Peyer's patch (tissue), 4 donors: ENCODE measurements at regions not wholly inside any gene's neighbourhood (a gene's known extent, or its start where the extent isn't known, plus 50 kb on each side); places are given as distances from the start of the nearest gene placed in this dataset.

Experiments used
- DNase-seq, 3 donors: peaks; one replicate each; pipeline ENCODE4 v3.0.0-alpha.2; 2017 to 2019
- H3K27ac ChIP-seq, 4 donors: fragments of 200-600 bp; sonication (generic); one replicate each; pipeline ENCODE4 v1.5.1; 2016 to 2019
- H3K27me3 ChIP-seq, 2 donors: fragments of 200-600 bp; sonication (generic); one replicate each; pipeline ENCODE4 v1.5.1; 2019
- H3K36me3 ChIP-seq, 3 donors: fragments of 200-600 bp; sonication (generic); one replicate each; pipeline ENCODE4 v1.5.1; 2016 to 2019
- H3K4me1 ChIP-seq, 4 donors: fragments of 200-600 bp; sonication (generic); one replicate each; pipeline ENCODE4 v1.5.1; 2016 to 2019
- H3K4me3 ChIP-seq, 4 donors: fragments of 200-600 bp; sonication (generic); 1 replicate in 3 of 4; 2 replicates in 1 of 4; pipeline ENCODE4 v1.5.1; 2016 to 2019; ENCODE audit warnings: mild to moderate bottlenecking in 1 of 4
- H3K9me3 ChIP-seq, 4 donors: fragments of 200-600 bp; sonication (generic); one replicate each; pipeline ENCODE4 v1.5.1; 2016 to 2019; ENCODE audit warnings: mild to moderate bottlenecking in 1 of 4
- CTCF ChIP-seq, 6 experiments: fragments of 450-650 bp in 4 of 6; fragments of 200-600 bp in 2 of 6; sonication (generic) in 1 of 6; IDR thresholded peaks; one replicate each; pipeline ENCODE4 v1.5.1; 2017 to 2019; ENCODE audit warnings: antibody characterized with exemption in 6 of 6, mild to moderate bottlenecking in 3 of 6, moderate library complexity in 1 of 6
- POLR2A ChIP-seq, 2 donors: fragments of 450-650 bp; IDR thresholded peaks; one replicate each; pipeline ENCODE4 v1.5.1; 2017; ENCODE audit warnings: antibody characterized with exemption in 2 of 2, mild to moderate bottlenecking in 2 of 2, moderate library complexity in 2 of 2

GRCh38 chr1:65020774-65021173 is 54.4 kb upstream of the JAK1 start:
- no peaks in the 10 kb centered on the region for H3K9me3 ChIP-seq
- no peaks in the 10 kb centered on the region for H3K4me1 ChIP-seq
- no peak overlapping the region for H3K4me3 ChIP-seq
- TF ChIP-seq POLR2A (IDR thresholded peaks at IDR 0.05) = no peak
- peak in 5 of 6 experiments; percentile 5 to 25 (median 18) for TF ChIP-seq CTCF (IDR thresholded peaks at IDR 0.05)
- H3K27me3 ChIP-seq = no peaks in the 10 kb centered on the region
- no peak for DNase-seq
- no peaks in the 10 kb centered on the region for H3K36me3 ChIP-seq
- H3K27ac ChIP-seq = no peak overlapping the region

GRCh38 chr1:65021795-65022194 is 55.4 kb upstream of the JAK1 start:
- H3K36me3 ChIP-seq = no peaks in the 10 kb centered on the region
- no peak for DNase-seq
- no peak overlapping the region for H3K27ac ChIP-seq
- H3K27me3 ChIP-seq = no peaks in the 10 kb centered on the region
- H3K4me1 ChIP-seq = no peaks in the 10 kb centered on the region
- H3K4me3 ChIP-seq = no peak overlapping the region
- no peaks in the 10 kb centered on the region for H3K9me3 ChIP-seq
- TF ChIP-seq CTCF (IDR thresholded peaks at IDR 0.05) (no peak), POLR2A (IDR thresholded peaks at IDR 0.05) (no peak)

- no peak for DNase-seq
- no peak overlapping the region for H3K4me3 ChIP-seq
- TF ChIP-seq POLR2A (IDR thresholded peaks at IDR 0.05) (no peak), CTCF (IDR thresholded peaks at IDR 0.05) (no peak)
- no peaks in the 10 kb centered on the region for H3K9me3 ChIP-seq
- H3K27me3 ChIP-seq = no peaks in the 10 kb centered on the region
- H3K4me1 ChIP-seq = no peaks in the 10 kb centered on the region
- H3K36me3 ChIP-seq = no peaks in the 10 kb centered on the region
- H3K27ac ChIP-seq = no peak overlapping the region
These were observed 55.9 kb upstream of the JAK1 start for GRCh38 chr1:65022216-65022615.

- TF ChIP-seq CTCF (IDR thresholded peaks at IDR 0.05) = no peak
- no peak for TF ChIP-seq POLR2A (IDR thresholded peaks at IDR 0.05)
- no peak for DNase-seq
These were observed 59.4 kb upstream of the JAK1 start for GRCh38 chr1:65025794-65026193.

GRCh38 chr1:65026235-65026634 is 59.9 kb upstream of the JAK1 start:
- no peaks in the 10 kb centered on the region for H3K27me3 ChIP-seq
- no peaks in the 10 kb centered on the region for H3K4me1 ChIP-seq
- H3K27ac ChIP-seq = no peak overlapping the region
- no peaks in the 10 kb centered on the region for H3K36me3 ChIP-seq
- no peak overlapping the region for H3K4me3 ChIP-seq
- TF ChIP-seq CTCF (IDR thresholded peaks at IDR 0.05) = no peak
- no peak for TF ChIP-seq POLR2A (IDR thresholded peaks at IDR 0.05)
- no peak for DNase-seq
- no peaks in the 10 kb centered on the region for H3K9me3 ChIP-seq

More at GRCh38 chr1:65025794-65026193, 59.4 kb upstream of the JAK1 start:
- H3K4me1 ChIP-seq = no peaks in the 10 kb centered on the region
- H3K27ac ChIP-seq = no peak overlapping the region
- H3K36me3 ChIP-seq = no peaks in the 10 kb centered on the region
- H3K27me3 ChIP-seq = no peaks in the 10 kb centered on the region
- no peaks in the 10 kb centered on the region for H3K9me3 ChIP-seq
- H3K4me3 ChIP-seq = no peak overlapping the region
